ENCODE measurements at regions not wholly inside any gene's neighbourhood (a gene's known extent, or its start where the extent isn't known, plus 50 kb on each side); places are given as distances from the start of the nearest gene placed in this dataset.

DNA sequence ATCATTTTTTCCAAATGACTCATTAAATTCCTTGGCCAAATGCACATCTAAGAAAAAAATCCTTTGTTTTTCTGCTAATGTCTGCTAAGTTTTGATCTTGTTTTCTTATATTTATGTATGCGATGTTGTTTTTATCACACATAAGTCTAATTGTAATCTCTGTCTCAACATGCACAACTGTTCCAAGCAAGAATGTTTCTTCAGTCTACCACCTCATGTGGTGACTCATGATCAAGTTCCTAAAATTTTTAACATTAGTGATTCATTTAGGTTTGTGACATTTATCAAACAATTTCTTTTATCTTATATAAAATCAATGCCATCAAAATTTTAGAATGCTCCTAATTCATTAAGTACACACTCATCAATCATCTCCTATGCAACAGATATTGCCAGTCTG, 763.9 kb upstream of the FAM174A start:
- CTCF ChIA-PET, result no interaction called here
- Mint-ChIP-seq H3K27me3 (no peaks in the 10 kb centered on the region), H3K4me1 (no peaks in the 10 kb centered on the region), H3K4me3 (no peak overlapping the region), H3K27ac (no peak overlapping the region), H3K9me3 (ENCODE audit: insufficient read depth) (peaks cover 3% of the 10 kb centered on the region)
- WGBS (ENCODE audit: insufficient coverage), result no CpG with 5 or more reads among the region's 1 CpG
- H2AFZ ChIP-seq (ENCODE audit: insufficient read depth, low read depth, low read length, poor library complexity, severe bottlenecking), result no peak overlapping the region
- H3K4me3 ChIP-seq (ENCODE audit: control extremely low read depth in 1 of 5, extremely low read depth in 1 of 5, insufficient read depth in 1 of 5, low read depth in 2 of 5, low read length in 4 of 5), result no peak overlapping the region
- no peaks in the 10 kb centered on the region for H3K9me3 ChIP-seq (ENCODE audit: control extremely low read depth in 1 of 3, control insufficient read depth in 2 of 3, insufficient read depth in 1 of 3, low read length in 2 of 3)
- H3K4me2 ChIP-seq (replicated peaks; ENCODE audit: low read depth, low read length, poor library complexity, severe bottlenecking), result no peak overlapping the region
- H3K27ac ChIP-seq (ENCODE audit: low read length in 2 of 2), result no peak overlapping the region
- H4K20me1 ChIP-seq (ENCODE audit: control insufficient read depth, insufficient read depth, low read length, poor library complexity, severe bottlenecking), result no peaks in the 10 kb centered on the region
- H3K27me3 ChIP-seq (replicated peaks in 1 of 4; ENCODE audit: control extremely low read depth in 1 of 4, control insufficient read depth in 3 of 4, insufficient read depth in 4 of 4, low read length in 3 of 4), result no peaks in the 10 kb centered on the region
- POLR2A ChIA-PET, result no interaction called here
- DNase-seq (no peak), ATAC-seq (ENCODE audit: low read depth) (no peak)
- no peaks in the 10 kb centered on the region for H3K36me3 ChIP-seq (replicated peaks in 1 of 2; ENCODE audit: control extremely low read depth in 1 of 2, control insufficient read depth in 1 of 2, extremely low read depth in 1 of 2, insufficient read depth in 2 of 2, low read length in 1 of 2)
- no peak overlapping the region for H3K9ac ChIP-seq (ENCODE audit: low read length)
- TF ChIP-seq EZH2 (IDR thresholded peaks at IDR 0.05; ENCODE audit: borderline replicate concordance, insufficient read depth, low read depth, low read length, poor library complexity, severe bottlenecking) (no peak), CTCF (IDR thresholded peaks at IDR 0.05) (no peak)
- H3K4me1 ChIP-seq (ENCODE audit: control insufficient read depth in 2 of 2, insufficient read depth in 2 of 2, low read length in 2 of 2), result no peaks in the 10 kb centered on the region
- H3K79me2 ChIP-seq (ENCODE audit: control insufficient read depth, insufficient read depth, low read length), result no peaks in the 10 kb centered on the region
- intact Hi-C loops (cut with micrococcal nuclease), result no loop called here

DNA sequence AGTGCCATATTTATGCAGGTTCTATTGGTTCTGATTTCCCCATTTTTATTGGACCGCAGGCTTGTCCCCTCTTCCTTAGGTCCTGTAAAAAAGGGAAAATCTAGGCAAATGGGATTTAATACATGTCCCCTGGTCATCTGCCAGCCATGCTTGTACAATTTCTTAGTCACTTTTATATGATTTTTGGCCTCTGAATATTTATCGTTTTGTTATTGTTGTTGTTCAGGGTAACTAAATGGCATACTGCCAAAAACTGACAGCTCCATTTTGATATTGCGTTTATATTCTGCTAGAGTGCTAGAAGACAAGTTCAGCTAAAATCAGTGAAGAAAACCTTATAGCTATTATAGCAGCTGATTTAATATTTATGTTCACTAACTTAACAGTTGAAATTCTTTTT, 770.2 kb upstream of the FAM174A start:
- Mint-ChIP-seq H3K4me1 (no peaks in the 10 kb centered on the region), H3K27me3 (no peaks in the 10 kb centered on the region), H3K9me3 (ENCODE audit: insufficient read depth) (peaks cover 13% of the 10 kb centered on the region), H3K27ac (no peak overlapping the region), H3K4me3 (no peak overlapping the region)
- Histone ChIP-seq H2AFZ (ENCODE audit: insufficient read depth, low read depth, low read length, poor library complexity, severe bottlenecking) (no peak overlapping the region), H3K9me3 (ENCODE audit: control extremely low read depth in 1 of 3, control insufficient read depth in 2 of 3, insufficient read depth in 1 of 3, low read length in 2 of 3) (peaks cover 0 to 9% (median 0%) of the 10 kb centered on the region in 3 donors), H3K27me3 (replicated peaks in 1 of 4; ENCODE audit: control extremely low read depth in 1 of 4, control insufficient read depth in 3 of 4, insufficient read depth in 4 of 4, low read length in 3 of 4) (no peaks in the 10 kb centered on the region), H3K27ac (ENCODE audit: low read length in 2 of 2) (no peak overlapping the region), H3K4me1 (ENCODE audit: control insufficient read depth in 2 of 2, insufficient read depth in 2 of 2, low read length in 2 of 2) (no peaks in the 10 kb centered on the region), H3K4me2 (replicated peaks; ENCODE audit: low read depth, low read length, poor library complexity, severe bottlenecking) (no peak overlapping the region), H3K9ac (ENCODE audit: low read length) (no peak overlapping the region), H3K4me3 (ENCODE audit: control extremely low read depth in 1 of 5, extremely low read depth in 1 of 5, insufficient read depth in 1 of 5, low read depth in 2 of 5, low read length in 4 of 5) (no peak overlapping the region), H3K79me2 (ENCODE audit: control insufficient read depth, insufficient read depth, low read length) (no peaks in the 10 kb centered on the region), H3K36me3 (replicated peaks in 1 of 2; ENCODE audit: control extremely low read depth in 1 of 2, control insufficient read depth in 1 of 2, extremely low read depth in 1 of 2, insufficient read depth in 2 of 2, low read length in 1 of 2) (no peaks in the 10 kb centered on the region), H4K20me1 (ENCODE audit: control insufficient read depth, insufficient read depth, low read length, poor library complexity, severe bottlenecking) (no peaks in the 10 kb centered on the region)
- TF ChIP-seq CTCF (IDR thresholded peaks at IDR 0.05) (no peak), EZH2 (IDR thresholded peaks at IDR 0.05; ENCODE audit: borderline replicate concordance, insufficient read depth, low read depth, low read length, poor library complexity, severe bottlenecking) (no peak)
- DNase-seq (no peak), ATAC-seq (ENCODE audit: low read depth) (no peak)
- ChIA-PET CTCF (no interaction called here), POLR2A (no interaction called here)
- intact Hi-C loops (cut with micrococcal nuclease), result no loop called here
- WGBS (ENCODE audit: insufficient coverage), result 100% methylated on average over 1 of the region's 3 CpGs

All from B cell (primary cell).